CD4-positive, alpha-beta T cell treated with Interferon alpha-2 for 1 hour (primary cell): ENCODE measurements at regions not wholly inside any gene's neighbourhood (a gene's known extent, or its start where the extent isn't known, plus 50 kb on each side); places are given as distances from the start of the nearest gene placed in this dataset.
"Not testable (repeated sequence)": the region's sequence is repeated elsewhere in the genome, so short reads cannot be mapped to it uniquely, and the experiment has no call there.

Source experiments
- DNase-seq, 2 donors: peaks; one replicate each; pipeline ENCODE4 v3.0.0-alpha.2; 2020 to 2022

DNA sequence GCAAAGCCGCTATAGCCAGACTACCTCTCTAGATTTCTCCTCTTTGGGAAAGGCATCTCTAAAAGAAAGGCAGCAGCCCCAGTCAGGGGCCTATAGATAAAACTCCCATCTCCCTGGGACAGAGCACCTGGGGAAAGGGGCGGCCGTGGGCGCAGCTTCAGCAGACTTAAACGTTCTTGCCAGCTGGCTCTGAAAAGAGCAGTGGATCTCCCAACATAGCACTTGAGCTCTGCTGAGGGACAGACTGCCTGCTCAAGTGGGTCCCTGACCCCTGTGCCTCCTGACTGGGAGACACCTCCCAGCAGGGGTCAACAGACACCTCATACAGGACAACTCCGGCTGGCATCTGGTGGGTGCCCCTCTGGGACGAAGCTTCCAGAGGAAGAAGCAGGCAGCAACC, 276.5 kb downstream of the CD109 start:
- DNase-seq = not testable (repeated sequence)

DNA sequence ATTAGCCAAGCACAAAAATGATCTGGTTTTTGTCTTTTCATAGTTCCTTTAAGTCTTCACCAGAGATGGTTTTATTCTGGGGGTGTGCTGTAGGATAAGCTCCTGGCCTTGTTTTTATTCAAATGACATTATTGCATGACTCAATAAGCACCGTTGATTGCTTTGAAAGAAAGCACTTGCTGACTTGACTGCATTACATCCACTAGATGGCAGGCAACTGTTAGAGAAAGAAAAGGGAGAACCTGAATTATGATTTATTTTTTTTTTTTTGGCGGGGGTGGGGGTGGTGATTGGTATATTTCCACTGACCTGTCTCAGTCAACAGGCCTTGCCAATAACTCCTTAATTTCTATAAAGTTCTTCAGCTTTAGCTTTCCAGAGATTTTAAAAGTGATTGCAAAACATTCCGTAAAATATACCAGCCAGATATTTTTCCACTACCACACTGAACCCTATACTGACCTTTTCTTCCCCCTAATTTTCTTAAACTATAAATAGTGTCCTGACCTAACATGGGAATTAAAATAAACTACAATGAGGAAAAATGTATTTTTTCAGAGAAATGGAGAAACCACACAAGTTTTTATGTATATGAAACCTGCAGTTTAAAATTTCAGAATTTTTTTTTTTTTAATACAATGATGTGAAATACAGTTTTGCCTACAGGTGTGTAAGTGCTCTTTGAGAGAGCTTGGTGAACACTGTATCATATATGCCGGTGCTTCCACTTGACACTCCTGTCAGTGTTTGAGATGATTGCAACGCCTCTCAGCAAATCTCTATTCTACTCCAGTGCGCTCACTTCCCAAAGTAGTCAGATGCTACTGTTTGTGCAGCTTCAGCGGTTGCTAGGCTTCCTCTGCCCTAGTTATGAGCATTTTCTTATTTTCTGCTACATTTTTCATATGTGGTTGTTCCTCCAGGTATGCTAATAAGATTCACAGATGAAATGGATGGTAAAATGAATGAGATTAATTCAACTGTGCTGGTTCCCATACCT, 274.3 kb downstream of the CD109 start:
- no peak for DNase-seq

DNA sequence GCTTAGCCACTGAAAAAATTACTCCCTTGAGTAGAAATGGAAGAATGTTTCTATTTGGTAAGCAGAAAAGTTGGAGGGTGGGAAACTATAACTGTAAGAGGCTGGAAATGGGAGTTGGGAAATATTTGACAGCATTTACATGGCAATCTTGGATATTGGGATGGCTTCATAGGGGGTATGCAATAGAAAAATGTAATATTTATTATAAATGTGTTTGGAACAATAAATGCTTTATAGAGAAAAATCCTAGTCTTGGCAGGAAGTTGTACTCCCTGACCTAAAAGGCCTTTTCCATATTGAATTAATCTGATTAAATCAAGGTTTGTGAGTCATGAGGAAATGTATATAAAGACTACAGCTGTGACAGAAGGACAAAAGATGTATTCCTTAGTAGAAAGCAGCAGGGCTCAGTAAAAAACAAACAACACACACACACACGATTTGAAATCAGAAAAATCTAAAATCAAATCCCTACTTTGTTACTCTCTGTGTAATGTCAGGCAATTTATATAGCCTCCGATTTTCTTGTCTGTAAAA, 272.3 kb downstream of the CD109 start:
- no peak for DNase-seq

DNA sequence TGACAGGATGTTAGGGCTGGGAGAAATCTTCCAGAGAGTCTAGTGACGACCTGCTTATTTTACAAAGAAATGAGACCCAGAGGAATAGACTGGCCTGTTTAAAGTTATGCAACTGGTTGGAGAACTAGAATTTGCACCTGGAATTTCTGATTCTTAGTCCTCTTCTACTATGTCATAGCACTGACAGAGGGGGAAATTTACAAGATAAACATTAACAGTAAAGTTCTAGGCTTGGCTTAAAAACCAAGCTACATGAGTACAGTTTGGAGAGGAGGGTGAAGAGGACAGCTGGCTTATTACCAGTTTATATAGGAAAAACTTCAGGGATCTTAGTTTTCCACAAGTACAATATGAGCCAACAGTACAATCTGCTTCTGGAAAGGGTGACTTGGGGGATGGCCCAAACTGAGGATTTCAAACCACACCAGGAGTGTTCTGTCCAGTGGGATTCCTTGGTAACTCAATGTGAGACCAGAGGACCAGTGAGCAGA, 269.6 kb downstream of the CD109 start:
- DNase-seq = no peak

DNA sequence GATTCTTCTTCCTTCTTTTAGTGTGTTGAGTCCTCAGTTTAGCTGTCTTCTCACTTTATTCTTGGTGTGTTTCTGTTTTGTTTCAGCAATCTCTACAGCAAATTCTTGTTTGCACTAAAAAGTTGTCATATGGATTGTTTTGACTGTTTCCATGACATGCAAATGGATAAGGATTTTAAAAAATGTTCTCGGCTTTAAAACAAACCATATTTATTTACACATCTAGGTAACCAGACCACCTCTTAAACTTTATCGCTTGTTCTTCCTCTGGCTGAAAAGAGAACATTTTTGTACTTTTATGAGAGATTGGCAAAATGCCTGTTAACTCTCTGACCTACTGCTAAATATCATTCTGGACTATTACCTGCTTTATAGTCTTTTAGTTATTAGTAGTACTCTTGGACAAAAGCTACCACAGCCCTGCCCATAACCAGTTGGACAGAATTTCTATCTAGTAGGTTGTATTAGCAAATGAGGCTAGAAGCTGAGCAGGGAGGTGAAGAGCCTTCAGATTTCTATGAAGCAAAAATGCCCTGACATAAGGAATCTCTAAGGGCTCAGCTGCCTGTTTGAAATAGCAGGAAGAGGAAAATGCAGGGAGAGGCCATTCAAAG, 268.3 kb downstream of the CD109 start:
- DNase-seq = no peak

DNA sequence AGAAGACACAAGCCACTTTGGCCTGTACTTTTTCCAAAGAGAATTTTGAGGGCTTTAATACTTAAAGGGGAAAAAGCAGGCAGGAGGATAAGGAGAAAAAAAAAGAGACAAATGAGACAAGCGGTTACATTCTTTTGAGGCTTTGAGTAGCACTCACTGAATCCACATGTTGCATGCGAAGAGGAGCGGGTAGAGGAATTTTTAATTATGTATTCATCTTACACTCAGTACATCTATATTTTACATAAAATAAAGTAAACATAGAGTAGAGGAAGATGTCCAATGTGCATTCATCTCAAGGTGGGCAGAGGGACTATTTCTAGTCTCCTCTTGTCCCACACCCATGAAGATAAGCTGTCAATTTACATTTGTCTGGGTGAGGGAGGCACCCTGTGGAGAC, 266.9 kb downstream of the CD109 start:
- DNase-seq = no peak

DNA sequence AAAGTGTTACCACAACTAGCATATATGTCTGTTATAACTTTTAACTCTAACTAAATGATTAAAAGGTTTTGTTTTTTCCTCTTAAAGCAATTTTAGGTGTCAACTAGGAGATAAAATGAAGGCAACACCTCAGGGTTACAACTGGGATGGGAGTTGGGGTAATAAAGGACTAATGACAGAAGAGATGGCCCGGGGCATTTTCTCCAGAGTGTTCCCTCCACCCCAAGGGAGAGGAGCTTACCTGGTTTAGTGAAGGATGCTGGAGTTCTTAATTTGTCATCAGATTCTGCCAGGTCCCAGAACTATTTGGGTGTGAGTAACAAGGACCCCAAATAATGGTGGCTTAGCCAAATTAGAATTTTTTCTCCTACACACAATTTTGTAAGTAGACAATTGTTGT, 260.3 kb downstream of the CD109 start:
- DNase-seq = no peak

DNA sequence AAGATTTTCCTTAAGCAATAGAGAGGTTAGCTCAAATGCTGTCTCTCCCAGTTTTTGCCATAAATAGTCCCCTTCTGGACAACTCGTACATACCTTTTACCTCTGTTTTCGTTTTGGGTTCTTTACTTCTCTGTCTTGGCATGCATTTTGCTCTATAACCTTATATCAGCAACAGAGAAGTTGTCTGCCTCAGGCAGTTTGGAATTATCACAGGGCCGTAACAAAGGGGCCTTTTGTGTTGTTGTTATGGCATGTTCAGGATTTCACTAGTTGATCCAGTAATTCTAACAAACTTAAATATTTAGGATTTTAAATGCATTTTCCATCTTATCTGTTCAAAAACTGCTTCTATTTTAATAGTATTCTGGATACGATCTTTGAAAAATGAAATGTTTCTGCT, 259.8 kb downstream of the CD109 start:
- DNase-seq = no peak

DNA sequence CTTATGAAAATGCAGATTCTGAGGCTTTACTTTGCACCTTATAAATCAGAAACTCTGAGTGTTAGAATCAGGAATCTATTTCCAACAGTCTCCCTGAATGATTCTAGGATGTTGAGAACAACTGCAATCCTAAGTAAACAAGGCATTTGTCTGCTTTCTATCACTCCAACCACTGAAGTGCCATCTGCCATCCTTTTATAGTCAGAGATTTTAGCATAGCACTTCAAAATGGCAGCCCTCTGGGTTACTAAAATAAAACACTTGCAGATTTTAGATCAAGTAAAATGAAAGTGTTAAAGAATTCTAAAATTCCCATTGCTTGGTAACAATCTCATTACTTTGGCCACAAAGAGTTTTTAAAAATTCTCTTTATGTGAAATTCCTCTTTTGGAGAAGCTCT, 258.9 kb downstream of the CD109 start:
- DNase-seq = no peak

DNA sequence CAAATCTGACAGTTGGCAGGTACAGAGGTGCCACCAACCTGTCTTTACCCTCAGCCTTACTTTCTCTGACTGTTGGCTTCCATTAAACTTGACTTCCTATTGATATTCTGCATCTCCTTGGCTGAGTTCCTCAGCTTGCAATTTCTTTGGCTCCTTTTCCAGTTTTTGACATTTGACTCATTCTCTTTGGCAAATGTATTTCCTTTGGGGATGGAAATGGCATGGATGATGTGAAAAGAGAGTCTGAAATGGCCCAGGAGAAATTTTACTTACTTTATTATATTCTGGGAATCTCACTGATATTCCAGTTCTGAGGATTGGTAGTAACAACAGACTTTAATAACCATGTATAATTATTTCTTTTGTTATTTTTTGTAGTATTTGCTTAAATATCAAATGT, 255.2 kb downstream of the CD109 start:
- DNase-seq = no peak

DNA sequence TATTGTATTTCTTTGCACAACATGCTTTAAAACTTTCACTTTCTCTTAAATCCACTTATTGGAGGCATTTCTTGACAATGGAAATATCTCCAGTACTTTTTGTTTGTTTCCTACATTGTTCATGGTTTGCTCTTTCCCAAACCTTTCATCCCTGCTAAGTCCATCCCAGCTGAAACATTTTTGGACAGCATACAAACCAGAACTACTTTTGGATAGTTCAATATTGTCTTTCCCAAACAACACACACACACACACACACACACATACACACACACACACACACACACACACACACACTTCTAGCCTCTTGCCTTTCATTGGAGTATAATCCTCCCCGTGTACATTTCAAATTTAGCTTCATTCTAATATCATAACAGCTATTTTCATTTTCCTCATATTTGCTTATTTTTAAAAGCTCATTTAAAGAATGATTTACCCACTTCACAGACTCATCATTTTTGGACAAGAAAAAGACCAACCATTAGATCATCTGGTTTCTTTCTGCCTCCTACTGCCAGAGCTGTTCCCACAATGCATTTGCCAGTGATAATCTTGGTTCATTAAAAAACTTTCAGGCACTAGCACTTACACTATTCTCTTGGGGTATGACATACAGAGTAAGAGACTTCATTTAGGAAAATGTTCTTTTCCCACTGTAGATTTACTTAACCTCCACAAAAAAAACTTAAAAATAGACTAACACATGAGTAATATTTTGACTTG, 248.1 kb downstream of the CD109 start:
- DNase-seq = no peak

DNA sequence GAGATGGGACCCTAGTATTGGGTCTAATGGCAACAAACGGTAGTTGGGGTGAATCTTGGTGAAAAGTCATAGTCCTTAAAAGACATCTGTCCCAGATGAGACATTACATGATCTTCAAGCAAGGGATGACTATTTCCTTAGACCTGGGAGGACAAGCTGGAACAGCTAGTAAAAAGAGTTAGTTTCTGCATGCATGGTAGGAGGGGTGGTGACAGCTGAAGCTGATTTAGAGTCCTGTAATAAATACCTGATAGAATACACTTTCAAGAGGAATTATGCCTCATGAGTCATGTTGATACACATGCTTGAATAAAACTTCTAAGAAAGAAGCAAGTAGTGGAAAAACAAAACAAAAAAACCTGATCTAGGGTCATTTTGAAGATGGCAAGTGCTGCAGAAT, 247.4 kb downstream of the CD109 start:
- no peak for DNase-seq

DNA sequence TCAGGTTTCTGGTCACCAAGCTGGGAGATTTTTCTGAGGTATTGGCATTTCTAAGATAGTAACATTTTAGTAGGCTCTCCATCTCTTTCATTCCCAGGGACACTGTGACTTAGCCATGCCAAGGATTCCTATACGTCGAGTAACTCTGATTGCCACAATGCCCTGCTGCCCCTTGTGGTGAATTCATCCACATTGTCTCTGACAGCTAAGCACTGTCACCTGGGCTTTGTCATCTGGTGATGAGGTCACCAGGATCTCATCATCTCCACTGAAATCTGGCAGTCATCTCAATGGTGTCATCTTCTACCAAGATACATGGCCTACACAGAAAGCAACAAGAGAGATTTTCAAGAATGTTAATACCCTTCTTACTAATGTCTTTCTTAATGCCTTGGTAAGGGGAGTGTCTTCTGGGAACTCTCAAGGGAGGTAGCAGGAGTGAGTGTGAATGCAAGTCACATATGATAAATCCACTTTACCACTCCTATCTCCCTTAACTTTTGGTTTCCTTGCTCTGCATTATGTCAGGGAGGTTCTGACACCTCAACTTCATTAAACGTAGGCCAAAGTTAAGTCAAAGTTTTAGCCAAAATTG, 246.7 kb downstream of the CD109 start:
- DNase-seq = no peak

DNA sequence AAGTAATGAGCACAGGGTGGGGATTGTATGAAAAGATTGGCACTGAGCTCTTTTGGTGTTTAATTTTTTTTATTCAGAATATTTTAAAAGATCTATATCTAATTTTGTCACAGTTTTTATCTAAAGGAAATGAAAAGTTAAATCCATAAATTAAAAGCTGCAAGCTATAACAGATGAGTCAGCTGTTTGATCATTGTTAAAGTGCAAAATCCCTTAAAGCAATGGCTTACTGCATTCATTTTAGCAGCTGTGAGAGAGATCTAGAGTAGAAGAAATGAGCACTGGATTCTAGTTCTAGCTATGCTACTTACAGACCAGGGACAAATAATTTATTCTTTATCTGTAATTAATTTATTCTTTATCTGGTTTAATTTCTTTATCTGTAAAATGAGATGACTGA, 245.9 kb downstream of the CD109 start:
- no peak for DNase-seq

DNA sequence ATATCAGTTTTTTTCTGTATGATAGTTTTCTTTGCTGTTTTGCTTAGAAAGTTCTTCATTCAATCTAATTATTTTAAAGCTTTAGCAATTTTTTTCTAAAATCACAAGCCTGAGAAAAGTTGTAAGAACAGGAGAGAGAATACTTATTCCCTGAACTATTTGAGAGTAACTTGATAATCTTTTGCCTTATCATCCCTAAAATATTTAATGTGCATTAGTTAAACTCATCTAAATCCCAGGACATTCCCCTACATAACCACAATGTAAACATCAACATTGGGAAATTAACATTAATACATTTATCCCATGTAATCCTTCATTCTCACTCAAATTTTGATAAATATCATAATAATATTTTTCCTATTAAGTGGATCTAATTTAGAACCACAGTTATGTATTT, 241.8 kb downstream of the CD109 start:
- DNase-seq = no peak

DNA sequence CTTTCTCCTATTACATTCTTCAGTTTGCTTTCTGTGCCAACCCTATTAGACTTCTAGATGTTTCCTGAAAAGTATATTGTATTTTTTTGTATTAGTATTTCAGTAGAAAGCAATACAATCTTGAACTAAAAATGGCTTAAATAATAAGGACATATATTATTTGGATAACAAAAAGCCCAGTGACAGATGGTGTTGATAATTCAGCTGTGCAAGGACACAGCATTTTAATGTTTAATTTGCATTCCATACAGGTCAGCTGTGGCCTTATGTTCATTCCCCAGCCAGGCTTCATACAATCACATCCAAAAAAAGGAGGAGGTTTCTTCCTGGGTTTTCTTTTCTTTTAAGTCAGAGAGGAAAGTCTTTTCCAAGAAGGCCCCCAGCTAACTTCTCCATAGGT, 236.9 kb downstream of the CD109 start:
- DNase-seq = no peak

DNA sequence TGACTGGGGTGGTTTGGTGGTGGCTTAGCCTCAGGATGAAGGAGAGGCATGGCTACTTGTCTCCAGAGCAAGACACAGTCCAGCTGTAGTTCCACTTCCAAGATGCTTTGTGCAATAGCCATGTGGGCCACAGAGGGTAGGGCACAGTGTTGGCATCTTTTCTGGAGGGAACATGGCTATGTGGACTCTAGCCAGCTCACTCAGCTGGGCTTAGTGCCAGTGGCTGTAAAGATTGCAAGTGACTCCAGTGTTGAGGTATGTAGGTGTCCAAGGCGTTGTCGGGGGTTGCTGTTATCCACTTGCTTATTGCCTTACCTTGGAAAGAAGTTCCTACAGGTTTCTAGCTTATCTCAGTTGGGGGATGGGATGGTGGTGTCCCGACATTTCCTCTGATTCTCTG, 233.4 kb downstream of the CD109 start:
- DNase-seq = no peak

DNA sequence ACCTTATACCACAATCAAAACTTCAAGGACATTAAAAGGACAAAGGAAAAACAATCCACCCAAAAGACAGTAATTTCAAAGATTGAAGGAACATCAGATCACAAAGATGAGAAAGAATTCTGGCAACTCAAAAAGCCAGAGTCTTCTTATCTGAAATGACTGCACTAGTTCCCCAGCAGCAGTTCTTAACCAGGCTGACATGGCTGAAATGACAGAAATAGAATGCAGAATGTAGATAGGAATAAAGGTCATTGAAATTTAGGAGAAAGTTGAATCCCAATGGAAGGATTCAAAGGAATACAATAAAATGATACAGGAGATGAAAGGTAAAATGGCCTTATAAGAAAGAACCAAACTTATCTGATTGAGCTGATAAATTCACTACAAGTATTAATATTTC, 231.4 kb downstream of the CD109 start:
- DNase-seq = no peak

DNA sequence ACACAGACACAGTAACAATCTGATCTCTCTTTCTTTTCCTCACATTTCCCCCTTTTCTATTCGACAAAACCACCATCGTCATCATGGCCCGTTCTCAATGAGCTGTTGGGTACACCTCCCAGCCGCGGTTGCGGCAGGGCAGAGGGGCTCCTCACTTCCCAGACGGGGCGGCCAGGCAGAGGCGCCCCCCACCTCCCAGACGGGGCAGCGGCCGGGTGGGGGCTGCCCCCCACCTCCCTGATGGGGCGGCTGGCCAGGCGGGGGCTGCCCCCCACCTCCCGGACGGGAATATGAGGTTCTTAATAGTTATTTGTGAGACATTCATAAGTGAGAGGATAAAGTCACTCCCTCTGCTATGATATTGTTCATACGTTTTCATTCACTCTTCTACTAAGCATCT, 229.7 kb downstream of the CD109 start:
- not testable (repeated sequence) for DNase-seq

DNA sequence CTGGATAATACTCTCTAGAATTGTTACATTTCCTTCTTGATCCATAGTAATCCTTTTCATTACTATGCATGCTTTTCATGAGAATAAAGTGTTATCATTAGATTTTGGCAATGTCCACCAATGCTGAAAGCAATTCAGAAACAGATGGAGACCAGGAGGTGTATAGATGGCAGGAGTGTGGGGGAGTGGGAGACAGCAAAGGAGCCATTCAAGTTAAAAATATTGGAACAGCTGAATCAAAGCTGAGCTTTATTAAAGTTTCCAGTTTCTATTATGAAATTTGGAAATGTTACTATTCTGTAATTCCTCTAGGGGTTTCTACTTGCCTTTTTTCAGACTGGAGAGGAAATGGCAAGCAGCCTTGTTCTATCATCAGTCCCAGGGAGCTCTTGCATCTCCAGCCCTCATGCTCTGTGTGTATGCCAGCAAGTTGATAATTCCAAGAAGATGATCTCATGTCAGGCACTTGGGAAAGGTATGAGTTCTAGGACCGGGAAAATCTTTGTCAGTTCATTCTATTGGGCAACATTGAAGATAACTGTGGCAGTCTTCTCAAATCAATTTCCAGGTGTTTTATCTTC, 228.0 kb downstream of the CD109 start:
- no peak for DNase-seq

DNA sequence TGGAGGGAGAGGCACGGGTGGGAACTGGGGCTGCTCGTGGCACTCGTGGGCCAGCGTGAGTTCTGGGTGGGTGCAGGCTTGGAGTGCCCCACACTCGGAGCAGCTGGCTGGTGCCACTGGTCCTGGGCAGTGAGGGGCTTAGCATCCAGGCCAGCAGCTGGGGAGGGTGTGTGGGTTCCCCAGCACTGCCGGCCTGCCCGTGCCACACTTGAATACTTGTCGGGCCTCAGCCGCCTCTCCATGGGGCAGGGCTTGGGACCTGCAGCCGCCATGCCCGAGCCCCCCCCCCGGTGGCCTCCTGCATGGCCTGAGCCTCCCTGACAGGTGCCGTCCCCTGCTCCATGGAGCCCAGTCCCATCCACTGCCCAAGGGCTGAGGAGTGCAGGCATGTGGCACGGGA, 207.2 kb downstream of the CD109 start:
- no peak for DNase-seq

DNA sequence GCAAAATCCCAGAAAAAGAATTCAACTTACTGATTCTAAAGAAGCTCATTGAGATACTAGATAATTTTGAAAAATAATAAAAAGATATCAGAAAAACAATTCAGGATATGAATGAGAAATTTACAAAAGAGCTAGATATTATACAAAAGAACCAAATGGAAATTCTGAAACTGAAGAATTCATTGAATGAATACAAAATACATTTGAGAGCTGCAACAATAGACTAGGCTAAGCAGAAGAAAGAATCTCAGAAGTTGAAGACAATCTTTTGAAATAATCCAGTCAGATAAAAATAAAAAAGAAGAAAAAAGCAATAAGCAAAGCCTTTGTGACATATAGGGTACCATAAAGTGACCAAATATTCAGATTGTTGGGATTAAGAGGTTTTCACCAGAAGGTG, 206.0 kb downstream of the CD109 start:
- no peak for DNase-seq

DNA sequence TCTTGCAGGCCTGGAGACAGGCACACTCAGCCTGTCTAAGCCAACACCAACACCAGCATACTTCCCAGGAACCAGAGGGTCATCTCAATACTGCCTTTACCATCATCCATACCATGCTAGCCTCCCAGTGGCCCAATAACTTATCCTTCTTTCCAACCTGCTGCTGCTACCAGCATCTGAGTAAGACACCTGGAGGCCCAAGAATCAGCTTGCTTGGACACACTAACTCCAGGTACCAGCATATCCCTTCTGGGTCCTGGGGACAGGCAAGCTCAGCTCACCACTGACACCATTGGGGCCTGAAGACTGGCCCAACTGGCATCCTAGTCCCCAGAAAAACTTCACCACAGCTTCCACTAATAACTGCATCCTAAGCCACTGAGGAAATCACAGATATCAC, 205.3 kb downstream of the CD109 start:
- no peak for DNase-seq
